OCI-LY3 (cell line): ENCODE measurements at regions not wholly inside any gene's neighbourhood (a gene's known extent, or its start where the extent isn't known, plus 50 kb on each side); places are given as distances from the start of the nearest gene placed in this dataset.

ENCODE experiments used
- CTCF ChIP-seq: fragments of 200-600, 300-600 bp; sonication (generic); IDR thresholded peaks from 2 replicates; pipeline ENCODE4 v1.5.1; 2014; ENCODE audit warnings: antibody characterized with exemption, low read length, low read depth
- EZH2phosphoT487 ChIP-seq: fragments of 200-600 bp; shearing (Covaris generic); IDR thresholded peaks from 2 replicates; pipeline ENCODE4 v1.6.1; 2018; ENCODE audit warnings: antibody characterized with exemption, mixed run types, low read depth

- no peak for TF ChIP-seq CTCF
- no peak for TF ChIP-seq EZH2phosphoT487
Observed at GRCh38 chr1:5269901-5270300, 615.5 kb downstream of the AJAP1 start.
